ENCODE measurements at regions not wholly inside any gene's neighbourhood (a gene's known extent, or its start where the extent isn't known, plus 50 kb on each side); places are given as distances from the start of the nearest gene placed in this dataset.

DNA sequence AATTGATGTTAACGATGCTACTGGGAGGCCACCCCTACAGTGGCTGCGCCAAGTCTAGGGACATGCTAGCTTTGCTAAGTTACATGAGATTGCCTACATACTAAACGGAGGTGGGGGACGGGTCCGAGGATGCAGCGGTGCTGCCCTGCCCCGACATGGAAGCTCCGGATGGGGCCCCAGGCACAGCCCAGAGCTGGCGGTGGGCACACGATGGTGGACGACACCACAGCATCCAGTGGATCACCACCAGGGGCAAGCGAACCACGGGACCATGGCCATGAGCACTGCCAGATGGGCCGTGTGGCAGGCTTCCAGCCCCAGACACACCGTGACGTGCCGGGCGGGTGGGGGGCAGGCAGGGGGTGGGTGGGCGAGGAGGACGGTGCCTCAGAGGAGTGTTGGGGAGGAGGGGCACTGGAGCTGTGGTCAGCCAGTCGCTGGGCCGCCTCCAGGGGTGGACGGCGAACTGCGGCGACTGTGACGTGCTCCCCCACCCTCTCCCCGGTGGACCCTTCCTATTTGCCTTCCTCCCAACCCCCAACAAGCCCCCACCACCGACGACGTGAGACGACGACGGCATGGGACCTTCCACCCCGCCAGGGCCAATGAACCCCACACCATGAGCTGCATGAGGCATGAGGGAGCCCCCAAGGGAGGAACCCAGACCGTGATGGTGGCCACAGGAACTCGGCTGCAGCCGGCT is 90.6 kb upstream of the ANKRD30BL start:
- DNase-seq (ENCODE audit: low read depth, low spot score) (no peak), ATAC-seq (no peak), FAIRE-seq (no peak)
- H2AFZ ChIP-seq (ENCODE audit: control insufficient read depth, low read depth, low read length): no peak overlapping the region
- no peaks in the 10 kb centered on the region for H4K20me1 ChIP-seq (ENCODE audit: control insufficient read depth, insufficient read depth)
- no peaks in the 10 kb centered on the region for H3K79me2 ChIP-seq (ENCODE audit: control insufficient read depth, insufficient read depth, low read length)
- H3K27ac ChIP-seq (ENCODE audit: control insufficient read depth, insufficient read depth): no peak overlapping the region
- ChIA-PET POLR2A (no interaction called here), RAD21 (ENCODE audit: unreplicated experiment) (no interaction called here), CTCF (no interaction called here), SMC1A (ENCODE audit: uncharacterized antibody, unreplicated experiment) (no interaction called here)
- intact Hi-C loops (cut with micrococcal nuclease; ENCODE audit: unreplicated experiment): no loop called here
- in situ Hi-C loops (cut with MboI): loop anchor here (25.0 kb wide), 1 partner anchor 910 kb away; no protein-coding TSS in a partner anchor
- no TSS peak for BruUV-seq (replicated peaks)
- H3K36me3 ChIP-seq (ENCODE audit: control insufficient read depth in 2 of 2, insufficient read depth in 2 of 2, low read length in 1 of 2): no peaks in the 10 kb centered on the region
- H3K9me3 ChIP-seq (replicated peaks; ENCODE audit: control insufficient read depth, insufficient read depth, low read length): peaks cover 1% of the 10 kb centered on the region; the same call in 1 of the 3 replicates
- no peaks in the 10 kb centered on the region for H3K27me3 ChIP-seq (replicated peaks in 1 of 2; ENCODE audit: control insufficient read depth in 2 of 2, insufficient read depth in 2 of 2, low read length in 1 of 2)
- TF ChIP-seq BCL11A (IDR thresholded peaks at IDR 0.05; ENCODE audit: low read depth, low read length) (no peak), CHD4 (IDR thresholded peaks at IDR 0.05) (no peak), HCFC1 (IDR thresholded peaks at IDR 0.05; ENCODE audit: low read length) (no peak), MXI1 (IDR thresholded peaks at IDR 0.05; ENCODE audit: low read depth, low read length) (no peak), HSF1 (IDR thresholded peaks at IDR 0.05; ENCODE audit: low read depth, low read length) (no peak), KAT2A (conservative IDR thresholded peaks at IDR 0.05; ENCODE audit: control insufficient read depth, low read depth, low read length) (no peak), CBFB (IDR thresholded peaks at IDR 0.05; ENCODE audit: low read depth) (no peak)
- TF ChIP-seq, protein P1, sequence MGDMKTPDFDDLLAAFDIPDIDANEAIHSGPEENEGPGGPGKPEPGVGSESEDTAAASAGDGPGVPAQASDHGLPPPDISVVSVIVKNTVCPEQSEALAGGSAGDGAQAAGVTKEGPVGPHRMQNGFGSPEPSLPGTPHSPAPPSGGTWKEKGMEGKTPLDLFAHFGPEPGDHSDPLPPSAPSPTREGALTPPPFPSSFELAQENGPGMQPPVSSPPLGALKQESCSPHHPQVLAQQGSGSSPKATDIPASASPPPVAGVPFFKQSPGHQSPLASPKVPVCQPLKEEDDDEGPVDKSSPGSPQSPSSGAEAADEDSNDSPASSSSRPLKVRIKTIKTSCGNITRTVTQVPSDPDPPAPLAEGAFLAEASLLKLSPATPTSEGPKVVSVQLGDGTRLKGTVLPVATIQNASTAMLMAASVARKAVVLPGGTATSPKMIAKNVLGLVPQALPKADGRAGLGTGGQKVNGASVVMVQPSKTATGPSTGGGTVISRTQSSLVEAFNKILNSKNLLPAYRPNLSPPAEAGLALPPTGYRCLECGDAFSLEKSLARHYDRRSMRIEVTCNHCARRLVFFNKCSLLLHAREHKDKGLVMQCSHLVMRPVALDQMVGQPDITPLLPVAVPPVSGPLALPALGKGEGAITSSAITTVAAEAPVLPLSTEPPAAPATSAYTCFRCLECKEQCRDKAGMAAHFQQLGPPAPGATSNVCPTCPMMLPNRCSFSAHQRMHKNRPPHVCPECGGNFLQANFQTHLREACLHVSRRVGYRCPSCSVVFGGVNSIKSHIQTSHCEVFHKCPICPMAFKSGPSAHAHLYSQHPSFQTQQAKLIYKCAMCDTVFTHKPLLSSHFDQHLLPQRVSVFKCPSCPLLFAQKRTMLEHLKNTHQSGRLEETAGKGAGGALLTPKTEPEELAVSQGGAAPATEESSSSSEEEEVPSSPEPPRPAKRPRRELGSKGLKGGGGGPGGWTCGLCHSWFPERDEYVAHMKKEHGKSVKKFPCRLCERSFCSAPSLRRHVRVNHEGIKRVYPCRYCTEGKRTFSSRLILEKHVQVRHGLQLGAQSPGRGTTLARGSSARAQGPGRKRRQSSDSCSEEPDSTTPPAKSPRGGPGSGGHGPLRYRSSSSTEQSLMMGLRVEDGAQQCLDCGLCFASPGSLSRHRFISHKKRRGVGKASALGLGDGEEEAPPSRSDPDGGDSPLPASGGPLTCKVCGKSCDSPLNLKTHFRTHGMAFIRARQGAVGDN (IDR thresholded peaks at IDR 0.05): no peak
- WGBS (ENCODE audit: insufficient coverage, insufficient replicate concordance, low lambda C conversion rate, missing lambda C conversion rate): 63% methylated on average over 14 of the region's 38 CpGs
- H3K4me3 ChIP-seq: no peak overlapping the region
- no peak overlapping the region for H3K4me2 ChIP-seq (ENCODE audit: control insufficient read depth, insufficient read depth)
- no peaks in the 10 kb centered on the region for H3K4me1 ChIP-seq (ENCODE audit: control insufficient read depth, insufficient read depth, low read length)
- no peak overlapping the region for H3K9ac ChIP-seq (ENCODE audit: control insufficient read depth, insufficient read depth, low read length)

Measured in GM12878 (cell line).